Esophagus mucosa (tissue), 1 donor: ENCODE measurements at regions not wholly inside any gene's neighbourhood (a gene's known extent, or its start where the extent isn't known, plus 50 kb on each side); places are given as distances from the start of the nearest gene placed in this dataset.

Experiments
- ATAC-seq: fragments of 200-7000 bp; cut with Tn5 transposase; one replicate; pipeline ENCODE4 v1.9.1; 2020
- donor health status: DM: yes; HTN: yes; CAD: no.

DNA sequence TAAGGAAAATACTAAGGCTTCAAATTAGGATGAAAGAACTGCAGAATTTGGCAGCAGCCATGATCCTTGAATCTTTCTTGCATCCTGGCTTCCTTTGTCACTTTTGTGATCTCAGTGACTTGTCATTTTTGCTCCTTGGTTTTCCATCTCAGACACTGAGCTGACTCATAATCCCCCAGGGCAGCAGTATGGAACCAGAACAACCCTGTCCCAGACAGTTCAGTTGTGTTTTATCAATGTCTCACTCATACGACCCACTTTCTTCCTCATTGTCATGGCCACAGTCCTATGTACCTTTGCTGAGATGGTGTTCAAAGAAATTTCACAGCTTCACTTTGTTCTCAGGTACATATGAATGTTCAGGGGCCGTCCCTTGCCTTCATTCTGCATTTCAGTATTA is 488.5 kb upstream of the BTBD3 start:
- no peak for ATAC-seq

DNA sequence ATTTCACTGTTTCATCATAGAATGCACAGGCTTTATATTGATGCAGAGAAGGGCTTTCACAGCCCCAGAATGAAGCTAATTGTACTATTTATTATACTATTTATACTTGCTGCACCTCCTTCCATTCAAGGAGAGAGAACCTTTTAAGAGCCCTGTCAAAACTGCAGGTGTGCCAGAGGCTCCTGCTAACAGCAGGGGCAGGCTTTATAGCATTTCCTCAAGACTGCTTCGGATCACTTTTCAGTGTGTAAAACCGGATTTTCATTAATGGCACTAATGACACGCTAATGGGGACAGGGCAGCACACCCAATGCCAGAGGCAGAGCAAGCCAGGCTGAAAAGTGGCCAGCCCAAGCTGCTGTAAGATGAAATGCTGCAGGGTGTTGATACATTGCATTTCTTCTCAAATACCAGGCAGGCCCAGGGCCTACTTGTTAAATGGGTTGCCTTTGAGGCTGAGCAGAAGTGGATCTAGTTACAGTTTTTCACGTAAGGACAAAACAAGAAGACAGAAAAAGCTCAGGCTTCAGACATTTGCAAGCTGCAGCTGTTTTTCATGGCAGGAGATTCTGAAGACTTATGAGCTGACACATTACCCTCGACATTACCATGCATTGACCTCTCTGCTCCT is 487.7 kb upstream of the BTBD3 start:
- no peak for ATAC-seq

DNA sequence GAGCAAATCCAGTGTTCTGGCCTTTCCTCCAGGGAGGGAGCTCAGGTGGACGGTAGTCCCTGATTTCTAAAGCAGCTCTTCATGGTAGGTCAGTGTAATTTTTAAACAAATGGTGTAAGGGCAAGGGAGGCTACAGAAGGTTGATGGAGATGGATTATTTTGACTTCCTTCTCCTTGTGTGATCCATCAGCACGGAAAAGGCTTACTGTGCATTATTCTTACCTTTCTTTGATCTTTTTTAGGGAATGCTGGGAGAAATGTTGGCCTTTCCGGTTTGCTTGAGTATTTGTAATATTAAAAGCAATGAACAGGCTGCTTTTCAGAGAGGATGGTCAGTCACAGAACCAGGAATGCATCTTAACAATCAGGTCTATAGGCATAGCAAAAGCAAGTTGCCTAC is 487.0 kb upstream of the BTBD3 start:
- ATAC-seq: no peak

DNA sequence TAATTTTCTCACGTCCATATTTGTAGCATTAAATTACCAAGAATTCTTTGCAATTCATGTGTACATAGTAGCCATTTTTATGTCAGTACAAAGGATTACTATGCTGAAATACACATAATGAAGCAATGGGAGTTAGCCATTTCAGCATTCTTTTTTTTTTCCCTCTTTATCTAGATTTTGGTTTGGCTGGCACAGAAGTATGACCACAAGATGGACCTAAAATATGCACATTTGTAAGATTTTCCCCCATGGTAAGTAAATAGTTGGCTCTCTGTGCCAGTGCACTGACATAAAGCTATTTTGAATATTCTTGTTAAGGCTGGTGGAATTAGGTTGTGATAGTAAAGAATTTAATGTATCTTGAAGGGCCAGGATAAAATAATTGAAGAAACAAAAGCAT is 486.1 kb upstream of the BTBD3 start:
- no peak for ATAC-seq

DNA sequence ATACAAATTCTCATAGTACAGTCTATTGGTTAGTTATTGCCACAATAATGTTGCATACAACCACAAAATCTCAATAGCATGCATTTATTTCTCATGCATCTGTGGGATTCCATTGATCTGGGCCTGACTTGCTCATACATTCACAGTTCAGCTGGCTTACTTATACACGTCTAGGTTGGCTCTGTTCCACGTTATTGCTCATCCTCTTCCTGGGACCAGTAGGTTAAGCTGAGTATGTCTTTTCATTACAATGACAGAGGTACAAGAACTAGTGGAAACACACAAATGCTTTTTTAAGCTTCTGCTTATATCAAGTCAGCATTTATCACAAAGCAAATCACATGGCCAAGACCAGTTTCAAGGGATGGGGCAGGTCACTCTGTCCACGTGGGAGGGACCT is 485.3 kb upstream of the BTBD3 start:
- ATAC-seq: peak; percentile 86

DNA sequence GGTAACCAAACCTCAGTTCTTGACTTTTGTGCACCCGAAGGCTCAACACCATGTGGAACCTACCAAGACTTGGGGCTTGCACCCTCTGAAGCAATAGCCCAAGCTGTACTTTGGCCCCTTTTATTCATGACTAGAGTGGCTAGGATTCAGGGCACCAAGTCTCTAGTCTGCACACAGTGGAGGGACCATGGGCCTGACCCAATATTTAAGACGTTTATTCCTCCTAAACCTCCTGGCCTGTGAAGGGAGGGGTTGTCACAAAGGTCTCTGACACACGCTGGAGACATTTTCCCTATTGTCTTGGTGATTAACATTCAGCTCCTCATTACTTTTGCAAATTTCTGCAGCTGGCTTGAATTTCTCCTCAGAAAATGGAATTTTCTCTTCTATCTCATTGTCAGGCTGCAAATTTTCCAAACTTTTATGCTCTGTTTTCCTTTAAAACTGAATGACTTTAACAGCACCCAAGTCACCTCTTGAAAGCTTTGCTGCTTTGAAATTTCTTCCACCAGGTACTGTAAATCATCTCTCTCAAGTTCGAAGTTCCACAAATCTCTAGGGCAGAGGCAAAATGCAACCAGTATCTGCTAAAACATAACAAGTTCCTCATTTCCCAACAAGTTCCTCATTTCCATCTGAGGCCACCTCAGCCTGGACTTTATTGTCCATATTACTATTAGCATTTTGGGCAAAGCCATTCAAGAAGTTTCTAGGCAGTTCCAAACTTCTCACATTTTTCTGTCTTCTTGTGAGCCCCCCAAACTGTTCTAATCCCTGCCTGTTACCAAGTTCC is 481.4 kb upstream of the BTBD3 start:
- no peak for ATAC-seq

DNA sequence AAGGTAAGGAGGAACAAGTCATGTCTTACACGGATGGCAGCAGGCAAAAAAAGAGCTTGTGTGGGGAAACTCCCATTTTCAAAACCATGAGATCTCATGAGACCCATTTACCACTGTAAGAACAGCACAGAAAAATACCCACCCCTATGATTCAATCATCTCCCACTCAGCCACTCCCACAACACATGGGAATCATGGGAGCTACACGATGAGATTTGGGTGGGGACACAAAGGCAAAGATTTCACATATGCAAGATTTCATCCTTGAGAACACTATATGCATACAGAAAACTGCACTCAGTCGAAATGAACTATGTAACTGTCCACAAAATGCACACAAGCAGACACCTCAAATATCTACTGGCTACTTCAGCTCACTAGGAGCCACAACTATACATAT is 480.6 kb upstream of the BTBD3 start:
- ATAC-seq: no peak

DNA sequence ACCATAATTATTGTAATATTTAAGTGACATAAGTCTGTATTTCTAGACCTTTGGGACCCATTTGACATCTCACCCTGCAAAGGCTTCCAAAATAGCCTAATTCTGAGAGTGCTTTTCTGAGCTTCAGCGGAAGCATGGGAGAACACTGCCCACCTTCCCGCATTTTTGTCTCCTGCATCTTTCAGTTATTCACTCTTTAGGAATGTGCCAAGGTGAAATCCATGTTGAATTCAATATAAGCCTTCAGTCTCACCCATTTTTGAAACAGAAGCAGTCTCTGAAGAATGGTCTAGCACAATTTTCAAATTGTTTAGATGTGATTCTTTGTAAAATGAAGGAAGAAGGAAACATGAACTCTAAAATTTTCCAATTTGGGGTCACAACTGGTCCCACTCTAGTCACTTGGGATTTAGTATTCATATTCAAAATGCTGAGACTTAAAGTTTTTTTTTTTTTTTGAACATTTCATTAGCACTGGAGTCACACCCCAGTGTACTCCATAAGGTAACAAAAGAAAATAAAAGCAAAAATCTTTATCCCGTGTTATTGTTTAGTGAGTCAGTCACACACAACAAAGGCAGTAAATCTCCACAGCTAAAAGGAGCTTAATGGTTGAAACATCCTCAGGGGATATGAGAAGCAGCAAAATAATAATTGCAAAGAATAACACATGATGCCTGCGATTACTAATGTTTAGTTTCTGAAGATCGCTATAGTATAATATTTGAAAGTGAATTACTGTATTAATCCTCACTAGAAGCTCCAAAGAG is 479.9 kb upstream of the BTBD3 start:
- peak; percentile 87 for ATAC-seq

DNA sequence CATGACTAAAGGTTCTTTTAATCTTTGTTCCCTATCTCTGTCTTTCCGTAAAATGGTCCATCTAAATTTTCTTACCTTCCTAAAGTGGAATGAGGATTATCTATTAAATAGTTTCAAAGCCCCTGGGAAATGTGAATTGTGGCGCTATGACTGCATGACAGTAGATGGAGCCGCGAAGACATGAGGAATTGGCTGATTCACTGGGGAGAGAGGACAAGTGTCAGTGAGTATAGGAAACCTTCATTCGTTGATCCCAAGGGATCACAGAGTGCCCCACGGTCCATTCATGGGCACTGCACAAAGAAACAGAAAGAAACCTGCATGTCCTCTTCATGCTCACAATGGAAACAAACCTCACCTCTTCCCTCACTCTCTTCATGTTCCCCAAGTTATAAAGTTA is 479.3 kb upstream of the BTBD3 start:
- ATAC-seq: peak; percentile 43

DNA sequence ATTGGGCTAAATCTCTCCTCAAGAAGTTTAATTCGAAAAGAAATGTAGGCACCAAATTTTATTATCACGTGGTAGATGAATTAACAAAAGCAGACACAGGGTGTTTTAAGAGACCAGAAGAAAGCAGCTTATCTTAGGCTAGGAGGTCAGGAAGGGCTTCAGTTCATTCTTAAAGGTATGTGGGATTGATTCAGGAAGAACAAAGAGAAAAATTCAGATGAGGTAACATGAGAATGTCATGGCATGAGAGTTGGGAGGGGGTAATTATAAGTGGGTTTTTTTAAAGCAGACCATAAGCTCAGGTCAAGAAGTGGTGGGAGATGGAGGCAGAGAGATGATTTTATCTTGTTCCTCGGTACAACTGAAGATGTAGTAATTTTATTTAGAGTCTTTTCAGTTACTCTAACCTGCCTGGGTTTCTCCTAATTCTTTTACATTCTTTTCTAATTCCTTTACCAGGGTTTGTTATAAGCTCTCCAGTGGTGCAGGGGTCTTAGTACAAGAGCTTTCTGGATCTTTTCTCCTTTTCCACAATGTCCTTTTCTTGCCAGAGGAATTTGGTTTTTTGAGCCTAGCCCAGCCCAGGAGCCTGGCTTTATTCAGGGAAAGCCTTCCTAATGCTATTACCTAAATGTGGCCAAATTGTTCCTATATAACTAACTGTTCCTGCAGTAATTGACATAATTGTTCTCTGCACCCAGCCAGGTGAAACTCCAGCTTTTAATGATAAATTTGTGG is 474.1 kb upstream of the BTBD3 start:
- ATAC-seq: no peak

DNA sequence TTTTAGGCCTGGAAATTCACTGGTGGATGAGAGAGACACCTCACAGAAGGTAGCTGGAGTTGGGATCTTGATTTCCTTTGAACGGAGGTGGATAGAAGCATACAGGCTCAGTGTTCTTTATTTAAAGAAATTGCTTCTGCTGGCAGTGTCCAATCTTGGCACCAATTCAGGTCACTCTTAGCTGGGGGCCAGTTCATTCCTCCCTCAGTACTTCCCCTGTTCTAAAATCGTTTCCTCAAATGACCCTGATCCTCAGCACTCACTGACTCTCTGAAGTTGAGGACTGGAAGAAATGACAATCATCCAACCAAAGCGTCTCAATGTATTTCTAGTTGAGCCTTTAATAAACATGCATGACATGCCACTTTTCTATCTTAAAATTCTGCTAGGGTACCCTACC is 472.5 kb upstream of the BTBD3 start:
- no peak for ATAC-seq

DNA sequence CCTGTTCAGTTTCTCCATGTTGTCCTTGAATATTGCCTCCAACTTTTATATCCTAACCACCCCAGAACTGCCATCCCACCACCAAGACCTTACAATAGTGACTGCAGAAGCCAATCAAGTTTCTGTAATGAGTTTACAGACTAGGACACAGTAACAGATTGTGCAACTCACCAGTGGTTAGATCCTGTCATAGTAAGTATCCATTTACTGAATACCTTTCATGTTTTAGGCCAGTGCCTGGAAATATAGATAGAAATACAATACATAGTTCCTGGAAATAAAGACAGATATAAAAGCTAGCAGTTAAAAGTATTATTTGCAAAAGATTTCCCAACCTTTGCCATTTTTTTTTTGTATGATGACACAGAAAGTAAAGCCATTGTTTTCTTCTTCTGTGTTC is 471.8 kb upstream of the BTBD3 start:
- no peak for ATAC-seq

DNA sequence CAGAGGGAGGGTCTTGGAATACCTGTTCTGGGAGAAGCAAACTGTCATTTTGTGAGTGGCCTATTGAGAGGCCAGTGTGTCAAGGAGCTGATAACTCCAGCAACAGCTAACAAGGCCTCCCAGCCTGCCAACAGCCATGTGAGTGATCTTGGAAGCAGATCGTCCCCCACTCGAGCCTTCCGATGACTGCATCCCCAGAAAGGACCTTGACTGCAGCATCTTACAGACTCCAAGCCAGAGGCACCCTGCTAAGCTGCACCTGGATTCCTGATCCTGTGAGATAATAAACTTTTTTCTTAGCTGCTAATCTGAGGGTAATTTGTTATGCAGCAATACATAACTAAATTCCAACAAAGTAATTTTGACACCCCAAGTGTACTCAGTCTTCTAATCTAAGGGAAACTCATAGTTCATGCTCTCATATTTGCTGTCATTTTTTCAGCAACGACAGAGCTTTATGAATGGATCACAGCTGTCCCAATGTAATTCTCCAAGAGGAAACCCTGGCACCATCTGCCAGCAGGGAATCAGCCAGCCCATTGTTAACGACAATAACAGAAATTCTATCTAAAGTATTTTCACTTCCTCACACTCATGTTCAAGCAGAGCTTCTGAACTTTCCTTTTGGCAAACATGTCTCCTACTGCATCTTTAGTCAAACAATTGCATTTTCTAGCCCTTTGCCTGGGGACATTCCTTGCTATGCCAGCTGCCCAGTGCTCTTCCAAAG is 470.2 kb upstream of the BTBD3 start:
- no peak for ATAC-seq

DNA sequence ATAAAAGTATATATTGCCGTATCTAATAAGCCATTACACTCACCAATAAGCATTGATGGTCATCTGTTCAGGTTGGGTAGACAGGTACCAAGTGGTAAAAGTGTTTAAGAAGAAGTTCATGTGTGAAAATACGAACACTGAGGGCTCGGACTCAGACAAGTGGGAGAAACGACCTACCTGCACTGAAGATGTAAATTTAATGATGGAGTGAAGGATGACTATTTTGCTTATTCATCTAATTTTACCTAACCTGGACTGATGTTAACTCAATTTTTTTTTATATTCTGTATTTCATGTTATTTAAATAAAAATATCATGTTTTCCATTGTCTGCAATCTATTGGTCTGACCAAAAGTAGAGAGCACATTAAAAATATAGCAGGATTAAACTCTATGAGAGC is 469.1 kb upstream of the BTBD3 start:
- ATAC-seq: no peak

DNA sequence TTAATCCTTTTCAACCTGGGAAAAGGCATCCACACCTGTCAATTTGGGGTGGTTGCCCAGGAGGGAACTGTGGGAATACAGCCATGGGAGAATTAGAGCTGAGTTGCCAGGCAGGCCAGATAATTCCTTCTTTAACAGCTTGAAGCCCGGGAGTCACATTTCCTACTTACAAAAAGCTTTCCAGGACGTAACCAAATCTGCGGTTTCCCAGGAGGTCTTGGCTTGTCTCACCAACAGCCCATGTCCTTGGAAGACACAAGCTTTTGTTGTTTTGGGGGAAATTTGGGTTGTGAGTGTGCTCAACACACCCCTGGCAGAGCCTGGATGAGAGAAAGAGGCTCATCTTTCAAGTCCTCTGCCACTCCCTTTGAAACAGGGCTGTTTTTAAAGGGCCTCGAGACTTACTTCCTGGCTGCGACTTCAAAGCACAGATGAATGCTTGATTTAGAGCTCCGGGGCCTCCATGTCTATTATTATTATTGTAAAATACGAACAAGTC is 465.9 kb upstream of the BTBD3 start:
- ATAC-seq: peak; percentile 65

DNA sequence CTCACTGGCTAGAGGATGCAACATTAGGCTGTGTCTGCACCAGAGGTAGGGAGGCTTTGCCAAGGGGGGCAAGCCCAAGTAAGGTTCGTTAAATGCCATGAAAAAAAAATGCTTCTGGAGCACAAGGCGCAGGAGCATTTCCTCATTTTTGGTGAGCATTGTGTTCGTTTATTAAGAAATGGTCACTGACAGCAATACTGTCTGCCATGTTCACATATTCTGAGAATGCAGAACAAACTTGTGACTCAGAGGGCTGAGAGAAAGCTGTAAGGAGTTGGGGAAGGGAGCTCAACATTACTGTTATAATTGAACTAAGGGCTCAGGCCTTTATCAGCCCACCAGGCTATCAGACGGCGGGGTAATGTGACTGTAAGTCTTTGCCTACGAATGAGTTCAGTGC is 465.4 kb upstream of the BTBD3 start:
- peak; percentile 16 for ATAC-seq

DNA sequence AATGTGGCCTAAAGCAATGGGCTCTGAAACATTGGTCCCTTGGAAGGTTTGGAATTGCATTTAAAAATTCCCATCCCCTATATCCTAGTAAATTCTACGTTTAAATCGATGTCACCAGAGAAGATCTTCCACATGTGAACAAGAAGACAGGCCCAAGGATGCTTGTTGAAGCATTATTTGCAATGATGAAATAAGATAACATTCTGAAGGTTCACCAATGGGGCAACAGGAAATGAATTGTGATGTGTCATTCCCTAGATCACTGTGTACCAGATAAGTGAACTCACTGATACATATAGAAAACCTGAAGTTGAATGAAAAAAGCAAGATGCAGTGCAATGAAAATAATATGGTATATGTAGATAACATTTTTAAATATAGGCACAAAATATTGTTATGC is 464.3 kb upstream of the BTBD3 start:
- no peak for ATAC-seq

DNA sequence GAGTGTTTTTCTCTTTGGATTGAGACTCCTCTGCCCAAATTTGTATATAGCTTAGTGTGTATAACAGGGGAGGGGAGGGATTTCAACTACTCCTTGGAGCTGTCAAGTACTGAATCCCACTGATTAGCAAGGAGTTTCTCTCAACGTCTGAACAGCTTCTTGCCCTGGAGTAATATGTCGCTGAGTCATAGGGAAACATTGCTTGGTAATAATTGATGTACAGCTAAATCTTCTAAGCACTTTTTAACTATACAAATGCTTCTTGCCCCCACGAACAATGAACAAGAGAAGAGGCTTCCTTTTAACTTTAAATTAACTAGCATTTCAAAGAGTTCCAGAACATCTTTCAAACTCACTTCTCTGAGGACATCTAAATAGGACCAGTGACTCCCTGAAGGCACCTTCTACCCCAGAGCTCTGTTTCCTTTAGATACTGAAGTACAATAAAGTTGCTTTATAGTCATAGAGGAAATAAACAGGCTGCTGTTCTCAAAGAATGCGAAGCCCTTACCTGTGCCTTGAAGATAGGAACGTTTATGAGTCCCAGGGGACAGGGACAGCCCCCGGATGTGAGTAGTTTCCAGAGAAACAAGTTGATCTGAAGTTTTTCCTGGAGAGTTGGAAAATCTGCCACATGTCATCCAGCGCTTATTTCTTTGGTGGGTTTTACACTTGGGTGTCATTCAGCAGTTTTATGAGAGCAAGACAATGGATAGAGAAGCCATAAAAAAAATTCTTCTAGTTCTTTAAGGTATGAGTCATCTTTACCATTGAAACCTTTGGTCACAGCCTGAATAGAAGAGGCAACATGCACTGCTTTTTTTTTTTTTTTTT is 462.5 kb upstream of the BTBD3 start:
- ATAC-seq: peak; percentile 66

DNA sequence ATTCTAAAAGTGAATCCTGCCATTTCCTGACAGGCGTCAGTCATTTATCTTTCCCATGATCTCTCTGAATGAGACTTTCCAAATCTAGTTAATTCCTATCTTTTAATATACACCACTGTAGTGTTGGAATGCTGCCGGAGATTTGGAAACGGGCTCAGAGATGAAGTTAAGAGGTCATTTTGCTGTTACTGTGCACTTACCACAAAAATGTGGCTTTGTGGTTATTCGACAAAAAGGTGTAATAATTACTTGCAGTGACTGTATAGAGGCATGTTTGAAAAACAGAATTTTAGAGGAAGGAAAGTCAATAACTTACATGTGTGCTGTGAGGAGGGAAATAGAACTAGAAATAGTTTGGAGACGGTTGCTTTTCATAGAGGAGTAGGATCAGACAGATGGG is 460.2 kb upstream of the BTBD3 start:
- ATAC-seq: no peak

DNA sequence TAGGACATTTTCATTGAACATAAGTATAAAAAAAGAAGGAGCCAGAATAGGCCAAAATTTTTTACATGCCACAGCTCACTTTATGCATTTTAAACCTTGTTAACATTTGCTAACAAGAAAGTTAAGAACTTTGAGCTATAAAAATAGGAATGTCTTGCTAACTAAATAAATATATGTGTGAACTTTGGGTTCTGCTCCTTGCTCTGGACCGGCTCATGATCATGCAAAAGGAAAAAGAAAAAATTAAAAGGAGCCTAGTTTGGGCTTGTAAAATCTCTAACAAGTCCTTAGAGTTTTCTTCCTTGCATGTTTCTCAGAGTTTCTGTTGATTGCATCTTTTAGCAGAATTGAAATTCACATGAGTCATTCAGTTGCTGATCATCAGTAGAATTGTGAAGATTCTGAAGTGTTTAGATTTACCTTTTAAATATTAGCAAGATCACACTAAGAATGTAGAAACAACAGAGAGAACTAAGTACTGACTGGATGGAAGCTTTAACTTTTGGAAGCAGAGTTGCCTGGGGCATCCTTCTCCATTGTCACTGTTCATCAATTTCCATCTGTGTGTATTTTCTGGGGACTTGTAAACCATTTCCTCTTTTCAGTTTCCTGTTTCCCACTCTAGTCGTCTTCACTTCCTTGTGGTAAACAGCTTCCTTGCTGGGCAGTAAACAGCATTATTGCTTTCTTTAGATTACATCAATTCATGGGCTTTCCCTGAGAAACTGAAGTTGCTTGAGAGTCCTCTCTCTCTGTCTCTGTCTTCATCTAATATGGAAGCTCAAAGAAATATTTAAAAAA is 458.4 kb upstream of the BTBD3 start:
- ATAC-seq: no peak
